HepG2 (cell line): ENCODE measurements at regions not wholly inside any gene's neighbourhood (a gene's known extent, or its start where the extent isn't known, plus 50 kb on each side); places are given as distances from the start of the nearest gene placed in this dataset.

Source experiments
- CREM ChIP-seq, 2 experiments: sonication (generic) in 1 of 2; formaldehyde crosslinking in 1 of 2; IDR thresholded peaks; 2 replicates each; pipeline versions ENCODE4 v1.4.0 to v1.6.1; 2016 to 2020; ENCODE audit warnings: antibody characterized with exemption in 1 of 2, mild to moderate bottlenecking in 1 of 2, missing genetic modification reagents in 1 of 2
- HMG20B ChIP-seq: conservative IDR thresholded peaks from 2 replicates; pipeline ENCODE4 v1.6.1; 2016; ENCODE audit warnings: missing genetic modification reagents, missing compliant biosample characterization
- MAZ ChIP-seq, 2 experiments: sonication (generic) in 1 of 2; formaldehyde crosslinking in 1 of 2; IDR thresholded peaks; 2 replicates each; pipeline versions ENCODE4 v1.5.0 to v1.6.1; 2012 to 2020; ENCODE audit warnings: low read depth in 2 of 2, mild to moderate bottlenecking in 2 of 2, borderline replicate concordance in 1 of 2, improper control_type of control experiment in 1 of 2, low read length in 1 of 2, missing genetic modification reagents in 1 of 2, moderate library complexity in 1 of 2
- NONO ChIP-seq, 2 experiments: fragments of 450-650 bp in 1 of 2; sonication (generic) in 1 of 2; formaldehyde crosslinking in 1 of 2; IDR thresholded peaks in 1 of 2; conservative IDR thresholded peaks in 1 of 2; 2 replicates each; pipeline versions ENCODE4 v1.6.1 to v1.8.0; 2017 to 2022; ENCODE audit warnings: mild to moderate bottlenecking in 1 of 2, missing genetic modification reagents in 1 of 2, moderate library complexity in 1 of 2
- PCBP1 ChIP-seq: fragments of 200-400 bp; formaldehyde crosslinking; IDR thresholded peaks from 2 replicates; pipeline ENCODE4 v1.6.1; 2017; ENCODE audit warnings: mild to moderate bottlenecking, low read depth, low read length, borderline replicate concordance
- SP140L ChIP-seq: sonication (generic); formaldehyde crosslinking; IDR thresholded peaks from 2 replicates; pipeline ENCODE4 v1.4.0; 2020; ENCODE audit warnings: missing genetic modification reagents, borderline replicate concordance
- SP5 ChIP-seq: IDR thresholded peaks from 2 replicates; pipeline ENCODE4 v1.6.1; 2016; ENCODE audit warnings: low read depth, borderline replicate concordance
- TCF7 ChIP-seq: sonication (generic); IDR thresholded peaks from 2 replicates; pipeline ENCODE4 v1.6.1; 2016; ENCODE audit warnings: antibody characterized with exemption, low read depth
- ZBTB7B ChIP-seq: sonication (generic); formaldehyde crosslinking; IDR thresholded peaks from 2 replicates; pipeline ENCODE4 v1.4.0; 2020; ENCODE audit warnings: missing genetic modification reagents
- ZNF274 ChIP-seq: sonication (generic); formaldehyde crosslinking; IDR thresholded peaks from 2 replicates; pipeline ENCODE4 v1.5.1; 2020; ENCODE audit warnings: mild to moderate bottlenecking, missing genetic modification reagents
- ZNF468 ChIP-seq: sonication (generic); formaldehyde crosslinking; IDR thresholded peaks from 2 replicates; pipeline ENCODE4 v1.8.0; 2022; ENCODE audit warnings: mild to moderate bottlenecking, moderate library complexity, missing genetic modification reagents
- ZNF550 ChIP-seq: sonication (generic); formaldehyde crosslinking; IDR thresholded peaks from 2 replicates; pipeline ENCODE4 v1.4.0; 2020; ENCODE audit warnings: mild to moderate bottlenecking, missing genetic modification reagents, borderline replicate concordance
- ZNF704 ChIP-seq: sonication (generic); formaldehyde crosslinking; IDR thresholded peaks from 2 replicates; pipeline ENCODE4 v1.8.1; 2023; ENCODE audit warnings: mild to moderate bottlenecking, inconsistent platforms, moderate library complexity, missing genetic modification reagents, borderline replicate concordance
- ZNF775 ChIP-seq: sonication (generic); formaldehyde crosslinking; IDR thresholded peaks from 2 replicates; pipeline ENCODE4 v1.4.0; 2020; ENCODE audit warnings: missing genetic modification reagents, mild to moderate bottlenecking, moderate library complexity, borderline replicate concordance
- ZNF841 ChIP-seq: sonication (generic); formaldehyde crosslinking; IDR thresholded peaks from 2 replicates; pipeline ENCODE4 v1.8.1; 2023; ENCODE audit warnings: missing genetic modification reagents, borderline replicate concordance
- ZSCAN30 ChIP-seq: sonication (generic); formaldehyde crosslinking; IDR thresholded peaks from 2 replicates; pipeline ENCODE4 v1.5.0; 2020; ENCODE audit warnings: mild to moderate bottlenecking, missing genetic modification reagents
- TF ChIP-seq, protein P1 (sequence below): sonication (generic); formaldehyde crosslinking; IDR thresholded peaks from 2 replicates; pipeline ENCODE4 v1.4.0; 2020; ENCODE audit warnings: mild to moderate bottlenecking, missing genetic modification reagents
- TF ChIP-seq, protein P2 (sequence below): IDR thresholded peaks from 2 replicates; pipeline ENCODE4 v1.6.1; 2016; ENCODE audit warnings: low read depth
- TF ChIP-seq, protein P3 (sequence below): IDR thresholded peaks from 2 replicates; pipeline ENCODE4 v1.6.1; 2016; ENCODE audit warnings: low read depth, control low read depth
- TF ChIP-seq, protein P4 (sequence below): sonication (generic); formaldehyde crosslinking; IDR thresholded peaks from 2 replicates; pipeline ENCODE4 v1.5.0; 2020; ENCODE audit warnings: missing genetic modification reagents, mild to moderate bottlenecking, borderline replicate concordance

- TF ChIP-seq MAZ (IDR thresholded peaks at IDR 0.05; ENCODE audit: borderline replicate concordance, low read depth, low read length) (peak; percentile 66; the same call in 1 of the 2 replicates), MAZ (CRISPR knock-in tag; IDR thresholded peaks at IDR 0.05; ENCODE audit: low read depth) (peak; percentile 32; the same call in 1 of the 2 replicates), NONO (IDR thresholded peaks at IDR 0.05) (no peak), NONO (CRISPR knock-in tag; conservative IDR thresholded peaks at IDR 0.05) (peak; percentile 81), CREM (IDR thresholded peaks at IDR 0.05) (peak; percentile 54; the same call in 1 of the 2 replicates), CREM (CRISPR knock-in tag; IDR thresholded peaks at IDR 0.05) (no peak), ZNF274 (CRISPR knock-in tag) (no peak; the same call in 1 of the 2 replicates), ZNF704 (peak; percentile 20; the same call in 1 of the 2 replicates), SP5 (CRISPR knock-in tag) (peak; percentile 91), ZNF841 (CRISPR knock-in tag) (no peak), ZNF550 (CRISPR knock-in tag) (no peak), PCBP1 (no peak), HMG20B (CRISPR knock-in tag) (peak; percentile 91), TCF7 (peak; percentile 20; the same call in 1 of the 2 replicates), ZNF775 (CRISPR knock-in tag) (peak; percentile 79; the same call in 1 of the 2 replicates), ZBTB7B (CRISPR knock-in tag) (peak; percentile 99), ZSCAN30 (CRISPR knock-in tag) (no peak), SP140L (no peak), ZNF468 (CRISPR knock-in tag) (no peak)
- TF ChIP-seq, protein P1, sequence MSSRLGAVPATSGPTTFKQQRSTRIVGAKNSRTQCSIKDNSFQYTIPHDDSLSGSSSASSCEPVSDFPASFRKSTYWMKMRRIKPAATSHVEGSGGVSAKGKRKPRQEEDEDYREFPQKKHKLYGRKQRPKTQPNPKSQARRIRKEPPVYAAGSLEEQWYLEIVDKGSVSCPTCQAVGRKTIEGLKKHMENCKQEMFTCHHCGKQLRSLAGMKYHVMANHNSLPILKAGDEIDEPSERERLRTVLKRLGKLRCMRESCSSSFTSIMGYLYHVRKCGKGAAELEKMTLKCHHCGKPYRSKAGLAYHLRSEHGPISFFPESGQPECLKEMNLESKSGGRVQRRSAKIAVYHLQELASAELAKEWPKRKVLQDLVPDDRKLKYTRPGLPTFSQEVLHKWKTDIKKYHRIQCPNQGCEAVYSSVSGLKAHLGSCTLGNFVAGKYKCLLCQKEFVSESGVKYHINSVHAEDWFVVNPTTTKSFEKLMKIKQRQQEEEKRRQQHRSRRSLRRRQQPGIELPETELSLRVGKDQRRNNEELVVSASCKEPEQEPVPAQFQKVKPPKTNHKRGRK (CRISPR knock-in tag) = no peak
- TF ChIP-seq, protein P2, sequence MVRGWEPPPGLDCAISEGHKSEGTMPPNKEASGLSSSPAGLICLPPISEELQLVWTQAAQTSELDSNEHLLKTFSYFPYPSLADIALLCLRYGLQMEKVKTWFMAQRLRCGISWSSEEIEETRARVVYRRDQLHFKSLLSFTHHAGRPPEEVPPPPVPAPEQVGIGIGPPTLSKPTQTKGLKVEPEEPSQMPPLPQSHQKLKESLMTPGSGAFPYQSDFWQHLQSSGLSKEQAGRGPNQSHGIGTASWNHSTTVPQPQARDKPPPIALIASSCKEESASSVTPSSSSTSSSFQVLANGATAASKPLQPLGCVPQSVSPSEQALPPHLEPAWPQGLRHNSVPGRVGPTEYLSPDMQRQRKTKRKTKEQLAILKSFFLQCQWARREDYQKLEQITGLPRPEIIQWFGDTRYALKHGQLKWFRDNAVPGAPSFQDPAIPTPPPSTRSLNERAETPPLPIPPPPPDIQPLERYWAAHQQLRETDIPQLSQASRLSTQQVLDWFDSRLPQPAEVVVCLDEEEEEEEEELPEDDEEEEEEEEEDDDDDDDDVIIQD (CRISPR knock-in tag) = peak; percentile 77; the same call in 1 of the 2 replicates
- TF ChIP-seq, protein P3, sequence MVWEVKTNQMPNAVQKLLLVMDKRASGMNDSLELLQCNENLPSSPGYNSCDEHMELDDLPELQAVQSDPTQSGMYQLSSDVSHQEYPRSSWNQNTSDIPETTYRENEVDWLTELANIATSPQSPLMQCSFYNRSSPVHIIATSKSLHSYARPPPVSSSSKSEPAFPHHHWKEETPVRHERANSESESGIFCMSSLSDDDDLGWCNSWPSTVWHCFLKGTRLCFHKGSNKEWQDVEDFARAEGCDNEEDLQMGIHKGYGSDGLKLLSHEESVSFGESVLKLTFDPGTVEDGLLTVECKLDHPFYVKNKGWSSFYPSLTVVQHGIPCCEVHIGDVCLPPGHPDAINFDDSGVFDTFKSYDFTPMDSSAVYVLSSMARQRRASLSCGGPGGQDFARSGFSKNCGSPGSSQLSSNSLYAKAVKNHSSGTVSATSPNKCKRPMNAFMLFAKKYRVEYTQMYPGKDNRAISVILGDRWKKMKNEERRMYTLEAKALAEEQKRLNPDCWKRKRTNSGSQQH = 0 out of 2 replicates have a peak, but pooled peaks have one; percentile 21
- TF ChIP-seq, protein P4, sequence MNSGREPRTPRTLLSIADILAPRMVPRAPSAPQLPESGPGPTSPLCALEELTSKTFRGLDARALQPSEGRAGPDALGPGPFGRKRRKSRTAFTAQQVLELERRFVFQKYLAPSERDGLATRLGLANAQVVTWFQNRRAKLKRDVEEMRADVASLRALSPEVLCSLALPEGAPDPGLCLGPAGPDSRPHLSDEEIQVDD (CRISPR knock-in tag) = no peak
Measured at GRCh38 chr2:43005245-43005974, 213.0 kb upstream of the HAAO start (continued).
